ENCODE measurements at regions not wholly inside any gene's neighbourhood (a gene's known extent, or its start where the extent isn't known, plus 50 kb on each side); places are given as distances from the start of the nearest gene placed in this dataset.

DNA sequence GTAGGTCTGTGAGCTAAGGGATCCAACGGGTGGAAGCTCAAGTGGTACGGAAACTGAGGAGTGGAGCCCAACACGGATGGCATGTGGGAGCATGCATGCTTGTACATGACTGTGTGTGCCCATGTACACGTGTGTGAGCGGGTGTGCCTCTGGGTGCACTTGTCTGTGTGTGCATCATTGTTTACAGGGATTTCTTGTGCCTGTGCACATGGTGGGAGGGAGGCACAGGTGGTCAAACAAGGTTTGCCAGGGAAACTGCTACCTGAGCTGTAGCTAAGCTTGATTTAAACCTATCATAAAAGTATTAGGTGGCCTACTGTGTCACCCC lies 122.5 kb upstream of the MAMLD1 start:
- TF ChIP-seq, protein P1, sequence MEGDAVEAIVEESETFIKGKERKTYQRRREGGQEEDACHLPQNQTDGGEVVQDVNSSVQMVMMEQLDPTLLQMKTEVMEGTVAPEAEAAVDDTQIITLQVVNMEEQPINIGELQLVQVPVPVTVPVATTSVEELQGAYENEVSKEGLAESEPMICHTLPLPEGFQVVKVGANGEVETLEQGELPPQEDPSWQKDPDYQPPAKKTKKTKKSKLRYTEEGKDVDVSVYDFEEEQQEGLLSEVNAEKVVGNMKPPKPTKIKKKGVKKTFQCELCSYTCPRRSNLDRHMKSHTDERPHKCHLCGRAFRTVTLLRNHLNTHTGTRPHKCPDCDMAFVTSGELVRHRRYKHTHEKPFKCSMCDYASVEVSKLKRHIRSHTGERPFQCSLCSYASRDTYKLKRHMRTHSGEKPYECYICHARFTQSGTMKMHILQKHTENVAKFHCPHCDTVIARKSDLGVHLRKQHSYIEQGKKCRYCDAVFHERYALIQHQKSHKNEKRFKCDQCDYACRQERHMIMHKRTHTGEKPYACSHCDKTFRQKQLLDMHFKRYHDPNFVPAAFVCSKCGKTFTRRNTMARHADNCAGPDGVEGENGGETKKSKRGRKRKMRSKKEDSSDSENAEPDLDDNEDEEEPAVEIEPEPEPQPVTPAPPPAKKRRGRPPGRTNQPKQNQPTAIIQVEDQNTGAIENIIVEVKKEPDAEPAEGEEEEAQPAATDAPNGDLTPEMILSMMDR (conservative IDR thresholded peaks at IDR 0.05): no peak
- H3K4me1 ChIP-seq (ENCODE audit: insufficient read depth, low read length): no peaks in the 10 kb centered on the region; the same call in 1 of the 2 replicates
- no CpG with 5 or more reads among the region's 5 CpGs for WGBS (ENCODE audit: extremely low coverage, insufficient read length, low lambda C conversion rate)
- DNase-seq: no peak
- Mint-ChIP-seq H3K4me1 (no peaks in the 10 kb centered on the region; a peak in 1 of 4 replicates), H3K27me3 (ENCODE audit: low read depth) (peaks cover 6% of the 10 kb centered on the region), H3K9me3 (peaks cover 46 to 52% of the 10 kb centered on the region in 2 experiments), H3K27ac (no peak overlapping the region), H3K4me3 (no peak overlapping the region), H3K36me3 (ENCODE audit: insufficient read depth in 1 of 3, low read depth in 3 of 3) (no peaks in the 10 kb centered on the region; a peak in 4 of 7 replicates)
- H3K56ac ChIP-seq (ENCODE audit: insufficient read length, low read depth, low read length): no peak overlapping the region
- no peak overlapping the region for H4K8ac ChIP-seq (replicated peaks; ENCODE audit: insufficient read length, low read depth, low read length)
- no peak overlapping the region for H2AFZ ChIP-seq (ENCODE audit: low read length)
- no peaks in the 10 kb centered on the region for H3K79me2 ChIP-seq (ENCODE audit: insufficient read depth, low read length)
- no peak overlapping the region for H2BK120ac ChIP-seq (ENCODE audit: low read depth, low read length, poor library complexity, severe bottlenecking)
- H4K5ac ChIP-seq (ENCODE audit: insufficient read length, low read depth, low read length): no peak overlapping the region
- no peak overlapping the region for H2BK15ac ChIP-seq (ENCODE audit: low read depth, low read length)
- H3K18ac ChIP-seq (ENCODE audit: insufficient read length, low read depth, low read length): no peak overlapping the region
- no peak overlapping the region for H3K4ac ChIP-seq (ENCODE audit: low read depth, low read length)
- no peak overlapping the region for H2AK5ac ChIP-seq (ENCODE audit: insufficient read length, low read length)
- no peak overlapping the region for H2BK5ac ChIP-seq (ENCODE audit: insufficient read length, low read length)
- H3K23ac ChIP-seq (ENCODE audit: insufficient read length, low read depth, low read length): no peak overlapping the region
- no peak overlapping the region for H3K4me2 ChIP-seq (ENCODE audit: insufficient read depth, insufficient read length, low read length)
- no peak overlapping the region for H4K91ac ChIP-seq (ENCODE audit: insufficient read length, low read depth, low read length)
- H3K27me3 ChIP-seq (ENCODE audit: insufficient read depth, low read length): no peaks in the 10 kb centered on the region
- no peak overlapping the region for H2BK20ac ChIP-seq (ENCODE audit: low read depth, low read length, poor library complexity, severe bottlenecking)
- no peak overlapping the region for H3T11ph ChIP-seq (ENCODE audit: low read length)
- no peak overlapping the region for H3K14ac ChIP-seq (ENCODE audit: insufficient read depth, low read length)
- H3K9ac ChIP-seq (ENCODE audit: extremely low read depth, insufficient read length, low read length): no peak overlapping the region
- H2BK12ac ChIP-seq (ENCODE audit: insufficient read length, low read depth, low read length): no peak overlapping the region
- H3K79me1 ChIP-seq (ENCODE audit: insufficient read depth, low read depth, low read length, poor library complexity, severe bottlenecking): no peaks in the 10 kb centered on the region
- no peaks in the 10 kb centered on the region for H3K23me2 ChIP-seq (ENCODE audit: insufficient read length, low read depth, low read length, poor library complexity, severe bottlenecking)
- H3K9me3 ChIP-seq (ENCODE audit: control insufficient read depth, low read depth, low read length): peaks cover 5% of the 10 kb centered on the region
- no peaks in the 10 kb centered on the region for H4K20me1 ChIP-seq (ENCODE audit: control insufficient read depth, insufficient read depth, insufficient read length)
- no peak overlapping the region for H3K27ac ChIP-seq (ENCODE audit: insufficient read length, low read depth, low read length)
